NCI-H2196 treated with DMSO at 0.1 percent for 48 hours (cell line): ENCODE measurements at regions not wholly inside any gene's neighbourhood (a gene's known extent, or its start where the extent isn't known, plus 50 kb on each side); places are given as distances from the start of the nearest gene placed in this dataset.

Experiments
- DNase-seq: peaks from one replicate; lab custom pipeline; 2025; ENCODE audit not compliant: unreplicated experiment; lab: John Stamatoyannopoulos, UW

DNA sequence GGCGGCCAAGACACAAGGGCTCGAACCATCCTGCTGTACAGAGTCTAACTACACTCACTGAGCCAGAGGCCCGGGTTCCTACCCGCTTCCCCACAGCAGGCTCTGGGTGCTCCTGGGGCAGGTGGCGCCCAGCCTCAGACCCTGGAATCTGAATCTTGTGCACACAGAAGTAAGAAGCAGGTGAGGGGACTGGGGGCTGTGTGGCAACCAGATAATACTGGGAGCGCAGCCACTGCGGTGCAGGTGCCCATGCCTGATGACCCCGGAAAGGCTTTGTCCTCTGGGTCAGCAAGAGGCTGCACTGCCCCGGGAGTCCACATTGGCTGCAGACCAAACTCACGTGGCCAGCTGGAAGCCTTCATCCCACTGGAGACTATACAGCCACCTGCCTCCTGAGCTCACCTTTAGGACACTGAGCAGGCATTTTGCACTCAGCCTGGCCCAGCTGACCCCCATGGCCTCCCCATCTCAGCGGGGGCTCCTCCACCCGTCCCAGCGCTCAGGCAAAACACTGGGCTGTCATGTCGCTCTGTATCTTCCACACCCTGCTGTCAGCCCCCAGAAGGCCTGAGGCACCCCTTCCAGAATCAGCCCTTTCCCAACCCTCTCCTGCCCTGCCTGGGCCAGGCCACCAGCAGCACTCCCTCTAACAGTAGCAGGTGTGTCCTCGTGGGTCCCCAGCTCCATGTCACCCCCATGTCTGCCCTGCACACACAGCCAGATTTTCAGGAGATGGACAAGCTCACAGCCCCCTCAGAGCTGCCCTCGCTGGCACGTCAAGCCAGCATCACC is 101.0 kb upstream of the IQSEC1 start:
- no peak for DNase-seq

DNA sequence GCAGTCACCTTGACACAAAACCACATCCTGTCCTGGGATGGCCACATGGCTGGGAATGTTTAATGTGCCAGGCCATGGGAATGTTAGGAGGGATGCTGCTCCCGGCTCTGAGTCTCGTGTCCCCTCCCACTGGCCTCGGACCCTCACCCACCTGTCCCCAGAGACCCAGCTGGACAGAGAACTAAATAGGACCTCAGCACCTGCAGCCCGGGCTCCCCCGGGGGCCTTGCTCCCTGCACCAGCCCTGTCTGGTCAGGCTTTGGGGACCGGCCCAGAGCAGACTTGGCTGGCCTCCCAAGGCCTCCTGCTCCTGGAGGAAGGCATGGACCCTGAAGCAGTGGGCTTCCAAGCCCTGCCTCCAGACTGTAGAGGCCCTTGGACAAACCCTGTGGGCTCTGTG is 100.0 kb upstream of the IQSEC1 start:
- DNase-seq, result no peak

DNA sequence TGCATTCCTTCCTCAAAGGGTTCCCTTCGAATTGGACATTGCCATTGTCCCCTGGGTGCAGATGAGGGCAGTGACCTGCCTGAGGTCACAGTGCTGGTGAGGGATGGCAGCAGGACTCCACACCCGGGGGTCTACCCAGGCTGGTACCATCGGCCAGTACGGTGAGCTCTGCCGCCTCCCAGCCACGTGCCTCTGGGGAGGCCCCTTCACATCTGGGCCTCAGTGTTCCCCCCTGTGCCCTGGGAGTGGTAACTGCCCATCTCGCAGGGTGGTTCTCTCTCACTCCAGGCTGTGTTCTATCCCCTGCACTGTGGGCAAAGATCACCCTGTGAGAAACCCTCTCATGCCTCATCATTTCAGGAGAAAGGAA is 99.4 kb upstream of the IQSEC1 start:
- no peak for DNase-seq

DNA sequence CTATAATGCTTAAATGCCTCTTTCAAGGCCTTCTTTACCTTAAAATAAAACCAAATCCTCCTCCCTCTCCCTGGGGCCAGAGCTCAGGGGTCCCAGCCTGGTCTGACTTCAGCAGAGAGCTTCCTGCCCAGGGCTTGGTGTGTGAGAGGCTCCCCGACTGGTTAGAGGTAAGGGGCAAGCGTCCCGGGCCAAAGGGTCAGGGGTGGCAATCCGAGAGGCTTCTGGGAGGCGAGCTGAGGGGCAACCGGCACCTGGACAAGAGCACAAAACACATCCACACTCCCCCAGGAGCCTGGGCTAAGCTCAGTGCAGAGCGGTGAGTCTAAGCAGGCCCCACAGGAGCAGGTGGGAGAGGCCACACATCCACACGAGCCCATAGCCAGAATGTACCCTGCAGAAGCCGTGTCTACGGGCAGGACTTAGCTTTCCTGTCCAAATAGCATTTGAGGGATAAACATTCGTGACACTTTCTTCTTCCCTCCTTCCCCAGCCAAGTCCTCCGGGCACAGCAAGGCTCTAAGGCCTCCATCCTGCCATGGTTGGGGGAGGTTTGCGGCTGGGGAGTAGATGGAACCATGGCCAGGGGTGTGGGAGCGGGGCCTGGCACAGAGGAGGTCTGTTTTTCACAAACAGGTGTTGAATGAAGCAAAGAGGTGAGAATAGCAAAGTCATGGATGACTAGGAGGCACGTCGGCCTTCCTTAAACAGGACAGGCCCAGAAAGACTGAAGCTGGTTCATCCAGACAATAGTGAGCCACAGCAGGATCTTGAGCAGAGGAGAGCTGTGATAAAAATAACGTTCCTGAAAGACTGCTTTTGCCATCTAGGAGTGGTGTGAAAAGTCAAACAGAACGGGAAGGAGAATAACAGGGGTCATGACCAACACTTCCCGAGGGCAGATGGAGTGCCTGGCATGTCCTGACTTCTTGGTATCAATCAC is 98.7 kb upstream of the IQSEC1 start:
- no peak for DNase-seq

DNA sequence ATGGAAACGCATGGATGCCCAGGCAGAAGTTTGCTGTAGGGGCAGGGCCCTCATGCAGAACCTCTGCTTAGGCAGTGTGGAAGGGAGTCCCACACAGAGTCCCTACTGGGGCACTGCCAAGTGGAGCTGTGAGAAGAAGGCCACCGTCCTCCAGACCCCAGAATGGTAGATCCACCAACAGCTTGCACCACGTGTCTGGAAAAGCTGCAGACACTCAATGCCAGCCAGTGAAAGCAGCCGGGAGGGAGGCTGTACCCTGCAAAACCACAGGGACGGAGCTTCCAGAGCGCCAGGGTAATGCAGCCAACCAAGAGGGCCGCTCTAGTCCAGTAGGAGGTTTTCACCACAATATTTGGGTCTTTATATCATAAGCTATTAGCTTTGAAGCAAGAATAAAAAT is 97.1 kb upstream of the IQSEC1 start:
- DNase-seq, result no peak

DNA sequence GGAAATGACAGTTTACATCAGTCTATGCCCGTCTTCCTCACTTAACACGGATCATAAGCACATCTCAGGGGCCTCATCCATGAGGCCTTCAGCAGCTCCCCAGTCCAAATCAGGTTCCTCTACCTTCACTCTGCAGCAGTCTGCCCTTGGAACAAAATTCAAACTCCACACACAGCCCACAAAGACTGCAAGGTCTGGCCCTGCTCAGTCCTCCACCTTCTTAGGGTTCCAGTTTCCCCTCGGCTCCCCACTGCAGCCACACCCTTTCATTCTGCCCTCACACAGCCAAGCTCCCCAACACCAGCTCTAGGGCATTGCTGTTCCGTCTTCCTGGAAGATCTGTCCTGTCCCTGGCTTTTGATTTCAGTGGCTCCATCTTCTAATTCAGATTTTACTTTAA is 95.2 kb upstream of the IQSEC1 start:
- no peak for DNase-seq

DNA sequence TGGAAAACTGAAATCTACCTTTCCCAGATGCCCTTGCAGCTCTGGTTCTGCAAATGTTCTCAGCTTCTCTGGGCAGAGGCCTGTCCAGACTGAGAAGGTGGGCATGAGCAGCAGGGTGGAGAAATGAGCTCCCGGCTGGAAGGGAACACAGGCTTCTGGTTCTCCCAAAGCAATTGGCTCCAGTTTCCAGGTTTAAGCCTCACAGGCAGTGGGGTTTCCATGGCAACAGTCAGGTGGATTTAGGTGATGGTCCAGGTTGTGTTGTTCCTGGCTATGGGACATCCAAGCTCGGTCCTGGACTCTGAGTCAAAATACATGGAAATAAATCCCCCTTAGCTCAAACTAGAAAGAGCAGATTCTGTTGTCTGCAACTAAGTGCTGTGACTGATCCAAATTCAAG is 94.6 kb upstream of the IQSEC1 start:
- DNase-seq, result no peak

DNA sequence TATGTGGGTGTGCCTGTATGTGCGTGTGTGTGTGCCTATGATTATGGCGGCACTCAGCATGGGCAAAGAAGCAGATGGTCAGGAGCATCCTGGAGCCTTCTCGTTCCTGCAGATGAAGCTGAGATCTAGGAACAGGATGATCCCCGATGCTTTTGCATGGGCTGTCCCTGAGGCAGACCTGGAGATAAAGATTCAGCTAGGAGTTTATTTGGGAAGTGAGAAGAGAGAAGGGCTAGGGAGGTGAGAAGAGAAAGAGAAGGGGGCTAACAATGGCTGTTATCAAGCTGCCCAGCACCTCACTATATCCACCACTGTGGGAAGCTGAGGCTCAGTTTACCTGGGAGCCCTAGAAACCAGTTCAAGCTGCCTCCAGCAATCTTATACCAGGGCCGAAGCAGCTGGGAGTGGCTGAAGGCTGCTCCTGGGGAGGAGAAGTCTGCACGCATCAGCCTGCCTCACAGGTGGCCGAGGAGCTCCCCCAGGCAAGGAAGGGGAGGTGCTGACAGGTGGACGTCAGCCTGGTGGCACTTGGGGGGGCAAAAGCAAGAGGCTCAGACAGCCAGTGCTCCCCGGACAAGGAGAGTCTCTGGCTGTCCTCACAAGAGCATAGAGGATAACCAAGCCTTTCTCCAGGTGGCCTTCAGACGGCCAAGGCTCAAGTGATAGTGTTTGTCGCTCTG is 94.0 kb upstream of the IQSEC1 start:
- no peak for DNase-seq

DNA sequence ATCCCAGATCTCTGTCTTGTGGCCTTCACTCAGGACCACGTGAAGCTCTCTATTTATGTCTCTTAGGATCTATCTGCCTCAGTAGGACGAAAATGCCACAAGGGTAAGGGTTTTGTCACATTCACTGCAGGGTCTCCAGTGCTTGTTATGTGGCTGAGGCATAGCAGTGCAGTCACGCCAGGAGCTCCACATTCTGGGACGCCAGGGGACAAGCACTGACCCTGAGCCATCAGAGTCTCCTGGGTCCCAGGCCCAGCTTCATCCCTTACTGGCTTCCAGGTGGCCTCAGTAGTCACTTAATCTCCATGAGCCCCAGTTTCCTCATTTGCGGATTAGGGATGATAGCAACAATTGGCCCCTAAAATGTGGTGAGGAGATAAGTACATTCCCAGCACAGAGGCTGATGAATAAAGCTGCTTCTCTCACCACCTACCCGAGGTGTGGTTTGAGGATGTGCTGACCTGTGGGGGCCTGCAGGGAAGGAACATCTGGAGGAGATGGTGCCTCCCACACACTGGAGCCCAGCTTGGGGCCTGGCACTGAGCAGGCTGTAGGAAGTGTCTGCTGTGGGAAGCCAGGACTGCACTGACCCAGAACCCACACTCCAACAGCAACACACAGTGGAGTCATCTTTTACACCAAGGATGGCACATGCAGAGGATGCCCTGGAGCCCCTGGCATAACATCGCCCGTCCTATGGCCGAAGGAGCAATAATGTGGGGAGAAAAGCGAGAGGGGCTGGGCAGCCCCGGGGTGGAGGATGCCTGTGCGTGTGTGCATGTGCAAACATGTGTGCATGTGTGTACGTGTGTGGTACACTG is 93.2 kb upstream of the IQSEC1 start:
- no peak for DNase-seq

DNA sequence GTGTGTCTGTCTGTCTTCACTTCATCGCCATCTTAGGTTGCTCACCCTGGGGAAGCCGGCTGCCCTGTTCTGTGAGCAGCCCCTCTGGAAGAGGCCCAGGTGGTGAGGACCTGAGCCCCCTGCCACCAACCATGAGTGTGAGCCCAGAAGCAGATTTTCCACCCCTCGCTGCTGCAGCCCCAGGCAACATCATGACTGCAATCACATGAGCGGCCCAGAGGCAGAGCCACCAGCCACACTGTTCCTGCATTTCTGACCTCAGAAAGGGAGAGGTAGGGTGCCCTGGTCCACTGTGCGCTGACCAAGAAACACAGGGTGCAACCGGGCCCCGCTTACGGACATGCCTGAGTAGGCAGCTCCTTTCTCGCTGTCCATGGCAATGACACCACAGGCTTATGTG is 92.3 kb upstream of the IQSEC1 start:
- no peak for DNase-seq

DNA sequence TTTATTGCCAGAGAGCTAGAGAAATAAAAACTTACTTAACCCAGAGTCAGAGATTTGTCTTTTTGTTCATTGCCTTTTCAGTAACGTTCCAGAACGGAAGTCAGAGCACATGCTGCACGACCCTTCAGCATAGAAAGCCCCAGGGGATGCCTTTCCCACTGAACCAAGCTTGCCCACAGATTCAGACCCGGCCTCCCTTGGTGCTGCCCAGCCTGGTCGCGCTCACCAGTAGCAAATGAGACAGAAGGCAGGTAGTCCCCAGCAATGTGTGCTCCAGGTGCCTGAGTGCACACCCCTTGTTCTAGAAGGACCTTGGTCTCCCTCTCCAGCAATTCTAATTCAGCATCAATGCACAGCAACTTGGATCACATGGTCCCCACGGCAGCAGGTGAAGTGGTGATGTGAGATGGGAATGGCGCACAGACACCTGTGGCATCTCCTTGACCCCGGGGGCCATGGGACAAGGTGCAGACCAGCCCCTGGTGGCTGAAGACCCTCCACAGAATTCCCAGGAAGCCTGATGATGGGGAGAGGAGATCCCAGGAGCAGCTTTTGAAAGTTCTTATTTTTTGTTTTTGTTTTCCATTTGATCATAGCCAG is 91.8 kb upstream of the IQSEC1 start:
- no peak for DNase-seq

DNA sequence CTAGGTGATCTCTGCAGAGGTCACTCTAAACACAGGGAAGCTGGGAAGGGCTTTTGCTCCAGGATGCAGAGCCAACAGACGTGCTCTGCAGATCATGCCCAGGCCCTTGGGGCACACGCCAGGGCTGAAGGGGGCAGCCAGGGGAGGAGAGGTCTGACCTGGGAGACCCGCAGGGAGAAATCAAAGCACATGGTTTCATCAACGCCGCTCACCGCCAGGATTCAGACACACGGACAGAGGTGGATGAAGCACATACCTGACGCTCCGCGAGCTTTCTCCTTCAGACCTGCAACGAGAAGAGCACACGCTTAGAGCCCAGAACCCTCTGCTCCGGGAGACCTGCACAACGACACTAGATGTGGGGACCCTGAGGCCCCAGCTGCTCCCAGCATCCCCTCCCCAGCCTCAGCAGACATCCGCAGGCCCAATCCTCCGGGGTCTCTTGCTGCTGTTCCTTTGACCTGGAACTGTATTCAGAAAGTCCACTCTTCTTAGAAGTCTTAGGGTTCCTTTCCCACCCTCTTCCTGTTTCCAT is 90.7 kb upstream of the IQSEC1 start:
- DNase-seq, result no peak

DNA sequence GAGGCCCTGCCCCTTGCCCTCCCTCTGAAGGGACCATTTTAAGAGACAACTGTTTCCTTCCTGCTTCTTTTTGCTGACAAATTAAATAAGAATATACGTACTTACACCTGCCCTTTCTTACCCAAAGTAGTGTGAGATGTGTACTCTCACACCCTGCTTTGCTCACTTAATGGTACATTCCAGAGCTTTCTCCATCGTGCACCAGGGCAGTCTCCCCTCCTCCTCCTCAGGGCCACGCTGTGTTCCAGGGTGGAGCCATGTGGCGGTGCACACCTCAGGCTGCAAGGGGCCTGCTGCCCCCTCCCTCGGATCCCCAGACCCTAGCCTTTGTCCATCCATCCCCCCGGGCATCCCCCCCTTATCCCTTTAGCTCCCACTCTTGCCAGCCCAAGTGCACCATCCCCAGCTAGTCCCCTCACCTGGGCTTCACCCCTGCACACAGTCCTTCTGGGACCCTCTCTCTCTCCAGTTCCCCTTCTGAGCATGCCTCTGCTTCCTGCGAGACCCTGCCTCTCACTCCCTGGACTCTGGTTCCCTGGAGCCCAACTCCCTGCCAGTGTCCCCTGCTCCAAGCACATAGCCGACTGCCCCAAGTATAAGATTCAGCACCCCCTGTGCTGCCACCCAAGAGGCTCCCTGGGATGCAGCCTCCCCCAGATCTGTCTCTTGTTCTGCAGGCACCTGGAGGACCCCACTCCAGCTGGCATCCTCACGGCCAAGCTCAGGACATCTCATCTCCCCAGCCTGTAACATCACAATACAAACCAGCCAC is 89.5 kb upstream of the IQSEC1 start:
- no peak for DNase-seq

DNA sequence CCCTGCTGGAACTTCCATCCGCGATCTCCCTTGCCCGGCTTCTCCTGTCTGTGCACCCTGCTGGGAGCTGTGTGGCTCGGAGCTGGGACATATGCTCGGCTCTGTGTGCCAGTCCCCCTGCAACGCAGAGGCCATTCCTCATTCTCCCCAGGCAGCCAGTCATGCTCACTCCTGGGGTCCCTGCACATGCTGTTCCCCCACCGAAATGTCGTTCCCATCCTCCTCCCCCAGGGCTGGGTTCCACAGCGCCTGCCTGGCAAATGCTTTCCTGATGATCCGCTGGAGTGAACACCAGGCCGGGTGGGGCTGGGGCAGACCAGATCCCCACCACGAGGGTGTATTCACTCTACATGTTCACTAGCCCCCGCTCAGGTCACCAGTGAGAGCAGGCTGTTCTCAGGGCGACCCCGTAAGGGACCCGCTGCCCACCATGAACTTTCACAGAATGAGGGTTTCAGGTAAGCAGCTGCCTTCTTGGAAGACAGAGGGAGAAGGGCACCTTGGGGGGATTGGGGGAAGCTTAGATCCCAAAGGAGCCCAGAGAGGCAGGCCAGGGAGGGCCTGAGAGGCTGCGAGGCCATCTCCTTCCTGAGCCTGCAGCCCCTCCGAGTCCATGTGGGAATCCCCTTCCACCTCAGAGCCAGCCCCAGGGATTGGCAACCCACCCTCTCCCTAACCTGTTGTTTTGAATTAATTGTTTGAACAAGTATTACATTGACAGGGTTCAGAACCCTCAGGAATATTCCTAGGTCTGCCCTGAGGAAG is 88.7 kb upstream of the IQSEC1 start:
- DNase-seq, result no peak

DNA sequence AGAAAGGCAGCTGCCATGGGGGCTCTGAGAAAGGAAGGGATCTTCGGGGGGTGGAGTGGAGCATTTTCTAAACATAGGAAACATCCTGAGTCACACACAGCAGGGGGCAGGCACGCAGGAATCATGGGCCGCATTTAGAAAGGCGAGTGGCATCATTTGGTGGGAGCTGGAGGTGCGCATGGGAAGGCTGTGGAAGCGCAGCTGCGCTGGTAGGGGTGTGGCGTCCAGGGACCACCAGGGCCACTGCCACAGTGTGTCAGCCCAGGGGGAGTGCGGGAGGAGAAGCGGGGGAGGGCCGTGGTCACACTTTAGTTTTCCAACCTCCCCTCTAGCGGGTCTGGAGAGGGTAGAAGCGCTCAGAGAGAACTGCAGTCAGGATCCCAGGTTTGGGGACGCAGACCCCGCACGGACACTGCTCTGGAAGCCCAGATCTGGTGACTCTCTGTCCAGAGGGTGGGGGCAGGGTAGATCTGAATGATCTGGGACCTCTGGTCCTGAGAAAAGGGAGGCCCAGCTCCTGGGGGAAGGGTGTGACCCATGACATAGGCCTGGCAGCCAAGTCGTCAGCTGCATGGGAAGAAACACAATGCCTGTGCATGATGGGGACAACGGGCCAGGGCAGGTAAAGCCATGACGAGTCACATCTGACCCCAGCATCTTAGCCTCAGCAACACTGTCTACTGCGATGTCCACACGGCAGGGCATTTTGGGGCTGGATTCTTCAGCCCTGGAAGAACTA is 88.0 kb upstream of the IQSEC1 start:
- no peak for DNase-seq

DNA sequence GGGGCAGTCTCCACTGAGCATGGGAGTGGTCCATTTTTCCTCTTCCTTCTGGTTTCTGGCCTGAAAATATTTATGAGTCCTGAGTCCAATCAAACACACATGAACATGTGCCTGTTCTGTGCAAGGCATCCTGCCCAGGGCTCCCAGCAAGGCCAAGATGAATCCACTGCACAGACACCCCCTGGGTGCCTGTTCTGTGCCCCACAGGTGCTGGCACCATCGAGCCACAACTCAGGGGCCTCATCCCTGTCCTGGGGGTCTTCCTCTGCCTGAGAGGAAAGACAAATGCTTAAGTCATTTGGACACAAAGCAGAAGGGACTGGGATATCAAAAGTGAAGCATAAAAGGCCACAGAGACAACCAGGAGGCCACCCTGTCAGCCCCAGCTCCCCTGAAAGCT is 87.4 kb upstream of the IQSEC1 start:
- DNase-seq, result no peak

DNA sequence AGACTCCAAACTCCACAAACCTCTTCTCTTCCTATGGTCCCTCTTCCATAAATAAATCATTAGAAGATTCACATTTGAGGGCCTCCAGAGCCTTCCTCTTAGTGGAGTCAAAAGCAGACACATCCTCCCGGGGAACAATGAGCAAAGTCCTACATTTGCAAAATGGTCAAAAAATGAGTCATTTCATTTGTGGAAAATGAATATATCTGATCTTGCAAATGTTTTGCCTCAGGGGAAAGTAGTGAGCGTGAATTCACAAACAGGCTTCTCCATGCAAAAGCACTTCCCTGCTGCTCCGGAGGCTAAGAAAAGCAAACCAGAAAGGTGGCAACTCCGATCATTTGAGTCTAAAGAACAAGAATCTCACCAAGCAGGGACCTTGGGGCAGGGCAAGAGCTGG is 86.7 kb upstream of the IQSEC1 start:
- no peak for DNase-seq

DNA sequence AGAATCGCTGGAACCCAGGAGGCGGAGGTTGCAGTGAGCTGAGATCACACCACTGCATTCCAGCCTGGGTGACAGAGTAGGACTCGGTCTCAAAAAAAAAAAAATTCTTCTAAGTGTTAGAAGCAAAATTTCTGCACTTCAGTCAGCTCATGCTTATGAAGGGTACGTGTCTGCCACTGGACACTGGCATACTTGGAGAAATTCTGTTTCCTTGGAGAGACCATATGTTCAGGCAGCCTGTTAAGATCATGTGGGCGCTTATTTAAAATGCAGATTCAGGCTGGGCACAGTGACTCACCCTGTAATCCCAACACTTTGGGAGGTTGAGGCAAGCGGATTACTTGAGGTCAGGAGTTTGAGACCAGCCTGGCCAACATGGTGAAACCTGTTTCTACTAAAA is 85.6 kb upstream of the IQSEC1 start:
- no peak for DNase-seq
